Liver (tissue), 8 donors: ENCODE measurements at regions not wholly inside any gene's neighbourhood (a gene's known extent, or its start where the extent isn't known, plus 50 kb on each side); places are given as distances from the start of the nearest gene placed in this dataset.

ENCODE experiments used
- DNase-seq: peaks from one replicate; pipeline ENCODE4 v3.0.0-alpha.2; 2017; ENCODE audit warnings: low spot score
- H3K27ac ChIP-seq, 2 donors: one replicate each; pipeline ENCODE4 v1.7.0; 2013; ENCODE audit warnings: inconsistent platforms in 2 of 2, low read length in 2 of 2, control low read depth in 1 of 2, low read depth in 1 of 2, mild to moderate bottlenecking in 1 of 2
- H3K27me3 ChIP-seq, 4 donors: one replicate each; pipeline versions ENCODE4 v1.6.1 to v1.7.0; 2013; ENCODE audit warnings: low read length in 3 of 4, inconsistent platforms in 1 of 4, mild to moderate bottlenecking in 1 of 4, moderate library complexity in 1 of 4; ENCODE audit not compliant: control insufficient read depth in 4 of 4, insufficient read depth in 4 of 4
- H3K36me3 ChIP-seq, 4 donors: one replicate each; pipeline versions ENCODE4 v1.6.1 to v1.7.0; 2013; ENCODE audit warnings: low read length in 3 of 4, mild to moderate bottlenecking in 3 of 4, low read depth in 1 of 4, moderate library complexity in 1 of 4; ENCODE audit not compliant: control insufficient read depth in 4 of 4, insufficient read depth in 3 of 4
- H3K4me1 ChIP-seq, 4 donors: one replicate each; pipeline versions ENCODE4 v1.6.1 to v1.7.0; 2013; ENCODE audit warnings: low read length in 3 of 4, mild to moderate bottlenecking in 3 of 4, moderate library complexity in 1 of 4; ENCODE audit not compliant: control insufficient read depth in 4 of 4, insufficient read depth in 4 of 4
- H3K4me3 ChIP-seq, 3 donors: one replicate each; pipeline versions ENCODE4 v1.6.1 to v1.7.0; 2013; ENCODE audit warnings: low read length in 3 of 3, control low read depth in 1 of 3, low read depth in 1 of 3, mild to moderate bottlenecking in 1 of 3
- H3K9ac ChIP-seq, 2 donors: one replicate each; pipeline ENCODE4 v1.7.0; 2013; ENCODE audit warnings: low read length in 2 of 2, mild to moderate bottlenecking in 2 of 2, moderate library complexity in 2 of 2, control low read depth in 1 of 2, low read depth in 1 of 2
- H3K9me3 ChIP-seq, 4 donors: one replicate each; pipeline versions ENCODE4 v1.6.1 to v1.7.0; 2013; ENCODE audit warnings: low read length in 3 of 4; ENCODE audit not compliant: control insufficient read depth in 4 of 4
- ATF3 ChIP-seq: IDR thresholded peaks from 2 replicates; pipeline ENCODE4 v1.6.1; 2016; ENCODE audit warnings: antibody characterized with exemption
- EGR1 ChIP-seq, 2 donors: IDR thresholded peaks; 2 replicates each; pipeline ENCODE4 v1.6.1; 2016 to 2018; ENCODE audit warnings: antibody characterized with exemption in 2 of 2, low read depth in 2 of 2
- FOXA1 ChIP-seq: IDR thresholded peaks from 2 replicates; pipeline ENCODE4 v1.6.1; 2016; ENCODE audit warnings: antibody characterized with exemption
- FOXA2 ChIP-seq: IDR thresholded peaks from 2 replicates; pipeline ENCODE4 v1.6.1; 2016; ENCODE audit warnings: antibody characterized with exemption
- GABPA ChIP-seq, 2 donors: IDR thresholded peaks in 1 of 2; conservative IDR thresholded peaks in 1 of 2; 2 replicates each; pipeline ENCODE4 v1.6.1; 2016; ENCODE audit warnings: antibody characterized with exemption in 2 of 2, mild to moderate bottlenecking in 1 of 2, moderate library complexity in 1 of 2
- HNF4A ChIP-seq, 2 donors: conservative IDR thresholded peaks; 2 replicates each; pipeline ENCODE4 v1.6.1; 2016; ENCODE audit warnings: antibody characterized with exemption in 2 of 2, mild to moderate bottlenecking in 2 of 2
- HNF4G ChIP-seq: IDR thresholded peaks from 2 replicates; pipeline ENCODE4 v1.6.1; 2016; ENCODE audit warnings: antibody characterized with exemption
- JUND ChIP-seq, 2 donors: IDR thresholded peaks; 2 replicates each; pipeline ENCODE4 v1.6.1; 2016; ENCODE audit warnings: antibody characterized with exemption in 2 of 2
- MAX ChIP-seq: IDR thresholded peaks from 2 replicates; pipeline ENCODE4 v1.6.1; 2016; ENCODE audit warnings: antibody characterized with exemption
- NR2F2 ChIP-seq: IDR thresholded peaks from 2 replicates; pipeline ENCODE4 v1.6.1; 2016; ENCODE audit warnings: antibody characterized with exemption
- RAD21 ChIP-seq, 2 donors: IDR thresholded peaks; 2 replicates each; pipeline ENCODE4 v1.6.1; 2016; ENCODE audit warnings: antibody characterized with exemption in 2 of 2, mild to moderate bottlenecking in 2 of 2
- REST ChIP-seq: IDR thresholded peaks from 2 replicates; pipeline ENCODE4 v1.6.1; 2016; ENCODE audit warnings: antibody characterized with exemption, mild to moderate bottlenecking
- RXRA ChIP-seq, 2 donors: IDR thresholded peaks; 2 replicates each; pipeline ENCODE4 v1.6.1; 2017 to 2018; ENCODE audit warnings: antibody characterized with exemption in 2 of 2, mild to moderate bottlenecking in 1 of 2
- SP1 ChIP-seq: IDR thresholded peaks from 2 replicates; pipeline ENCODE4 v1.6.1; 2018; ENCODE audit warnings: antibody characterized with exemption, mild to moderate bottlenecking
- TAF1 ChIP-seq: conservative IDR thresholded peaks from 2 replicates; pipeline ENCODE4 v1.6.1; 2016; ENCODE audit warnings: antibody characterized with exemption, mild to moderate bottlenecking
- YY1 ChIP-seq: IDR thresholded peaks from 2 replicates; pipeline ENCODE4 v1.6.1; 2016; ENCODE audit warnings: antibody characterized with exemption, mild to moderate bottlenecking
- WGBS: extraction: QIAGEN DNeasy Blood & Tissue Kit; methylation state at CpG from one replicate; pipeline ENCODE4 v1.1.7; 2013; 5-methylcytosine and 5-hydroxymethylcytosine counted together
- TF ChIP-seq, protein P1 (sequence below): IDR thresholded peaks from 2 replicates; pipeline ENCODE4 v1.6.1; 2016; ENCODE audit warnings: antibody characterized with exemption
- TF ChIP-seq, protein P2 (sequence below): fragments of 150-350 bp; IDR thresholded peaks from 2 replicates; pipeline ENCODE4 v1.5.1; 2017; ENCODE audit warnings: improper control_type of control experiment, low read depth, low read length; ENCODE audit not compliant: missing input control
- donor health status: healthy.
- donor health status: healthy.
- donor health status: healthy.
- donor health status: healthy.
- donor health status: healthy.

DNA sequence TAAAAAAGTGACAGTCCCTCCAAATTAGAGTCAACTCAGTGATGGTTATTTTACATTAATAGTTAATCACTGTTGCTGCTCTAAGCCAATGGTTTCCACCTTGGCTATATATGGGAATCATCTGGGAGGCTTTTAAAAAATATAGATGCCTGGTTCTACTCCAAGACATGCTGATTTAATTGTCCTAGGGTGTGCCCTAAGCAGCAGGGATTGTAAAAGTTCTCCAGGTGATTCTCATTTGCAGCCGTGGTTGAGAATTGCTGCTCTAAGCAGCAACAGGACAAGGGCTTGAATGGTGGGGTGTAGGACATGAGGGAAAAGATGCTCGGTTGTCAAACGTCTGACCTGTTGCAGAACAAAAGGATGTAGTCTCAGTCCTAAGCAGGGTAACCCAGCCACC lies 405.1 kb upstream of the MCTP2 start:
- no peak overlapping the region for H3K27ac ChIP-seq
- H3K9ac ChIP-seq: no peak overlapping the region
- no peak for DNase-seq
- no peaks in the 10 kb centered on the region for H3K9me3 ChIP-seq
- no peaks in the 10 kb centered on the region for H3K36me3 ChIP-seq
- 54% methylated on average over 3 of the region's 3 CpGs for WGBS
- no peak overlapping the region for H3K4me3 ChIP-seq
- H3K4me1 ChIP-seq: no peaks in the 10 kb centered on the region
- TF ChIP-seq RXRA (IDR thresholded peaks at IDR 0.05): no peak
- no peak for TF ChIP-seq FOXA1
- no peak for TF ChIP-seq HNF4A (conservative IDR thresholded peaks at IDR 0.05)
- TF ChIP-seq ATF3: no peak
- TF ChIP-seq YY1: no peak
- TF ChIP-seq FOXA2: no peak
- TF ChIP-seq, protein P1, sequence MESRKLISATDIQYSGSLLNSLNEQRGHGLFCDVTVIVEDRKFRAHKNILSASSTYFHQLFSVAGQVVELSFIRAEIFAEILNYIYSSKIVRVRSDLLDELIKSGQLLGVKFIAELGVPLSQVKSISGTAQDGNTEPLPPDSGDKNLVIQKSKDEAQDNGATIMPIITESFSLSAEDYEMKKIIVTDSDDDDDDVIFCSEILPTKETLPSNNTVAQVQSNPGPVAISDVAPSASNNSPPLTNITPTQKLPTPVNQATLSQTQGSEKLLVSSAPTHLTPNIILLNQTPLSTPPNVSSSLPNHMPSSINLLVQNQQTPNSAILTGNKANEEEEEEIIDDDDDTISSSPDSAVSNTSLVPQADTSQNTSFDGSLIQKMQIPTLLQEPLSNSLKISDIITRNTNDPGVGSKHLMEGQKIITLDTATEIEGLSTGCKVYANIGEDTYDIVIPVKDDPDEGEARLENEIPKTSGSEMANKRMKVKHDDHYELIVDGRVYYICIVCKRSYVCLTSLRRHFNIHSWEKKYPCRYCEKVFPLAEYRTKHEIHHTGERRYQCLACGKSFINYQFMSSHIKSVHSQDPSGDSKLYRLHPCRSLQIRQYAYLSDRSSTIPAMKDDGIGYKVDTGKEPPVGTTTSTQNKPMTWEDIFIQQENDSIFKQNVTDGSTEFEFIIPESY: no peak
- TF ChIP-seq SP1: no peak
- TF ChIP-seq EGR1 (IDR thresholded peaks at IDR 0.05; ENCODE audit: low read depth in 2 of 2): no peak
- TF ChIP-seq GABPA (IDR thresholded peaks at IDR 0.05 in 1 of 2, conservative IDR thresholded peaks at IDR 0.05 in 1 of 2): no peak
- TF ChIP-seq NR2F2: no peak
- TF ChIP-seq JUND (IDR thresholded peaks at IDR 0.05): no peak
- TF ChIP-seq HNF4G: no peak
- TF ChIP-seq, protein P2, sequence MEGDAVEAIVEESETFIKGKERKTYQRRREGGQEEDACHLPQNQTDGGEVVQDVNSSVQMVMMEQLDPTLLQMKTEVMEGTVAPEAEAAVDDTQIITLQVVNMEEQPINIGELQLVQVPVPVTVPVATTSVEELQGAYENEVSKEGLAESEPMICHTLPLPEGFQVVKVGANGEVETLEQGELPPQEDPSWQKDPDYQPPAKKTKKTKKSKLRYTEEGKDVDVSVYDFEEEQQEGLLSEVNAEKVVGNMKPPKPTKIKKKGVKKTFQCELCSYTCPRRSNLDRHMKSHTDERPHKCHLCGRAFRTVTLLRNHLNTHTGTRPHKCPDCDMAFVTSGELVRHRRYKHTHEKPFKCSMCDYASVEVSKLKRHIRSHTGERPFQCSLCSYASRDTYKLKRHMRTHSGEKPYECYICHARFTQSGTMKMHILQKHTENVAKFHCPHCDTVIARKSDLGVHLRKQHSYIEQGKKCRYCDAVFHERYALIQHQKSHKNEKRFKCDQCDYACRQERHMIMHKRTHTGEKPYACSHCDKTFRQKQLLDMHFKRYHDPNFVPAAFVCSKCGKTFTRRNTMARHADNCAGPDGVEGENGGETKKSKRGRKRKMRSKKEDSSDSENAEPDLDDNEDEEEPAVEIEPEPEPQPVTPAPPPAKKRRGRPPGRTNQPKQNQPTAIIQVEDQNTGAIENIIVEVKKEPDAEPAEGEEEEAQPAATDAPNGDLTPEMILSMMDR: no peak
- TF ChIP-seq MAX: no peak
- TF ChIP-seq REST: no peak
- TF ChIP-seq RAD21 (IDR thresholded peaks at IDR 0.05): no peak
- no peak for TF ChIP-seq TAF1
- H3K27me3 ChIP-seq: no peaks in the 10 kb centered on the region
